ENCODE measurements at regions not wholly inside any gene's neighbourhood (a gene's known extent, or its start where the extent isn't known, plus 50 kb on each side); places are given as distances from the start of the nearest gene placed in this dataset.

DNA sequence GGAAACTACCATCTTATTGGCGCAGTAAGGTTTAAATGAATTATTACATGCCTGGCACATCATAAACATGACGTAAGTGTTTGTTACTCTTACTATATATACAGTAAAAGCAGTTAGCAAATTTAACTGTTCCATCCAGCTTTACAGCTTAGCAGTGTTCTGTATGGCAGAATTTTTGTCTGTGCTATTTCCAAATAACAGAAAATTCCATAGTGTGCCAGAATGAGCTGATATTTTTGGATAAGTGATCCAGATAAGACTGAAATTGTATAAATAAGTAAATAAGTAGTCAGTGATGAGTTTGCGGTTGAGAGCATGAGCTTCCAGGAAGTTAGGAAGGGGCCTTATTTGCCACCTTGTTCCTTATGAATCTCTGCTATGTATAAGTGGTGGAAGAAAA lies 236.5 kb upstream of the SLC10A2 start:
- TF ChIP-seq CTCF (IDR thresholded peaks at IDR 0.05), result no peak
- no peak for TF ChIP-seq POLR2A (IDR thresholded peaks at IDR 0.05)
